SKM-1 treated with dmso at 0.1 percent for 144 hours (cell line): ENCODE measurements at regions not wholly inside any gene's neighbourhood (a gene's known extent, or its start where the extent isn't known, plus 50 kb on each side); places are given as distances from the start of the nearest gene placed in this dataset.
"Not testable (repeated sequence)": the region's sequence is repeated elsewhere in the genome, so short reads cannot be mapped to it uniquely, and the experiment has no call there.

Experiments used
- DNase-seq: peaks from one replicate; lab custom pipeline; 2025; ENCODE audit not compliant: unreplicated experiment; lab: John Stamatoyannopoulos, UW

GRCh38 chr16:52113533-52114183 lies 433.3 kb downstream of the TOX3 start:
- no peak for DNase-seq

GRCh38 chr16:52104993-52105392 lies 441.9 kb downstream of the TOX3 start:
- DNase-seq: not testable (repeated sequence)

- DNase-seq: no peak
Observed at GRCh38 chr16:52103791-52104190, 443.2 kb downstream of the TOX3 start.

GRCh38 chr16:52101246-52101645 lies 445.7 kb downstream of the TOX3 start:
- DNase-seq: no peak

- DNase-seq: no peak
Observed at GRCh38 chr16:52099382-52099781, 447.6 kb downstream of the TOX3 start.

GRCh38 chr16:52095471-52095870 lies 451.5 kb downstream of the TOX3 start:
- DNase-seq: no peak

- DNase-seq: no peak
Observed at GRCh38 chr16:52092126-52092525, 454.8 kb downstream of the TOX3 start.

- DNase-seq: no peak
Observed at GRCh38 chr16:52090080-52090479, 456.9 kb downstream of the TOX3 start.

GRCh38 chr16:52089476-52089875 lies 457.5 kb downstream of the TOX3 start:
- DNase-seq: no peak

- DNase-seq: no peak
Observed at GRCh38 chr16:52086901-52087300, 460.0 kb downstream of the TOX3 start.

- DNase-seq: no peak
Observed at GRCh38 chr16:52078716-52079655, 468.0 kb downstream of the TOX3 start.

- DNase-seq: no peak
Observed at GRCh38 chr16:52077607-52078006, 469.3 kb downstream of the TOX3 start.

GRCh38 chr16:52076801-52077201 lies 470.1 kb downstream of the TOX3 start:
- no peak for DNase-seq

GRCh38 chr16:52076332-52076731 lies 470.6 kb downstream of the TOX3 start:
- no peak for DNase-seq

GRCh38 chr16:52074133-52074532 lies 472.8 kb downstream of the TOX3 start:
- no peak for DNase-seq

GRCh38 chr16:52073024-52073423 lies 473.9 kb downstream of the TOX3 start:
- DNase-seq: no peak

- DNase-seq: no peak
Observed at GRCh38 chr16:52071101-52071500, 475.8 kb downstream of the TOX3 start.

GRCh38 chr16:52070341-52071057 lies 476.4 kb downstream of the TOX3 start:
- no peak for DNase-seq

GRCh38 chr16:52069866-52070265 lies 477.1 kb downstream of the TOX3 start:
- DNase-seq: no peak

- DNase-seq: no peak
Observed at GRCh38 chr16:52068447-52069074, 478.4 kb downstream of the TOX3 start.

- no peak for DNase-seq
Observed at GRCh38 chr16:52066962-52067361, 480.0 kb downstream of the TOX3 start.
